ENCODE measurements at regions not wholly inside any gene's neighbourhood (a gene's known extent, or its start where the extent isn't known, plus 50 kb on each side); places are given as distances from the start of the nearest gene placed in this dataset.

DNA sequence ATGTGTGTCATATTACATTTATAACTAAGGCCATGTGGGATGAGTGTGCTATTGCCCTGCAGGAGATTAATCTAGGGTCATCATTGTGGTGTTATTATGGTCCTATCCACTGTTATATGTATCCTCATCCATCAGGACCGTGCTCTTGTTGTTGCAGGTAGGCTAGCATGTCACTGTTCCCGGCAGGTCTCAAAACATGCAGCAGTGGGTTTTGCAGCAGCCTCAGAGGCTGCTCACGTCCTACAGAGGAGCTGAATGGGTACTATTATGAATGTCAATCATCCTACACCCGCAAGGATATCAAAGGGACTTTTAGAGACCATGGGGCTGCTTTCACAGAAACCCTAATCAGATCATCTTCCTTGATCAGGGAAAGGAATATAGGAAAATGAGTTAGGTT, 318.2 kb downstream of the SAMD5 start:
- no peak for DNase-seq

DNA sequence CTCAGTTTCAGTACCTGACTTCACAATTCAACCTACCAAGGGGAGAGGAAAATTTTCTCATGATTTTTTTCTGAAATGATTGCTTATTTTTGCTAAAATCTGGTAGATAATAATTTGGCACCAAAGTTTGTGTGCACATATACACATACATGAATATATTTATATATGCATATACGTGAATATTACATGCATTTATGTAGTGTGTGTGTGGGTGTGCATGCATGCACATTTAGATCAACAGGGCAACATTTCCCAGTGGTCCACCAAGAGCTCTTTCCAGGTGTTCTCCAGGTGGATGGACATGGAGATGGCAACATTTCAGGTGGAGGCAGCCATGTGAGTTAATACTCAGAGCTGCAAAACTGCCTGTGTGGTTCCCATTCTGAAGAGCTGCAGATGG, 320.9 kb downstream of the SAMD5 start:
- DNase-seq: no peak

DNA sequence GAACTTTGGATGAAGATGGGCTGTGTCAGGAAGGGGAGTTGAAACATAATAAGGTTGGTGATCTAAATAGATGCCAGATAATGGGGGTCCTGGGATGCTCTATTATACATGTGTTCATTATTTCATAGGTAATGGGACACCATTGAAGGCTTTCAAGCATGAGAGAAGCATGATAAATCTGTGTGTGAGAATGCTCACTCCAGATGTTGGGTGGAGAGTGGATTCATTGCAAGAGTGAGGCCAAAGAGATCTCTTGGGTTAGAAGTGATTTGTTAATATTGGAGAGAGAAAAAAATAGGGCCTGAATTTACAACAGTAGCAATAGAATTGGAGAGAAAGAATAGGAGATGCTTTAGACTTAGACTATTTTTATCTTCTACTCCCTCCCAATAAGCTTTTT, 321.3 kb downstream of the SAMD5 start:
- no peak for DNase-seq

DNA sequence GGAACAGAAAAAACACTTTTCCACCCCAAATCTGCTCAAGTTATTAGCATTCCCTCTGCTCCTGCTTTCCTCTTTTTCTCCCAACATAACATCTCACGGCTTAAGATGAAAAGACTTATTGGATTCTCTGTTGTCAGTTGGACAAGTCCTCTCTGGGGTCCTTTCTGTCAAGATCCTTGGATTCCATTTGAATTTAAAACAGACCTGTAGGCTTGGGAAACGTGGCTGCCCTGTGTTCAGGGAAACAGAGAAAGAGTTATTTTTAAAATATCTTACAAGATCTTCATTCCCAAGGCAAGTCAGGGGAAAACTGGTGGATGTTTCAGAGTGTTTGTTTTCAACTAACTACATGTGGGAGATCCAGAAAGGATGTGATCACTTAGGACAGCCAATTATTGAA, 322.9 kb downstream of the SAMD5 start:
- DNase-seq: no peak

DNA sequence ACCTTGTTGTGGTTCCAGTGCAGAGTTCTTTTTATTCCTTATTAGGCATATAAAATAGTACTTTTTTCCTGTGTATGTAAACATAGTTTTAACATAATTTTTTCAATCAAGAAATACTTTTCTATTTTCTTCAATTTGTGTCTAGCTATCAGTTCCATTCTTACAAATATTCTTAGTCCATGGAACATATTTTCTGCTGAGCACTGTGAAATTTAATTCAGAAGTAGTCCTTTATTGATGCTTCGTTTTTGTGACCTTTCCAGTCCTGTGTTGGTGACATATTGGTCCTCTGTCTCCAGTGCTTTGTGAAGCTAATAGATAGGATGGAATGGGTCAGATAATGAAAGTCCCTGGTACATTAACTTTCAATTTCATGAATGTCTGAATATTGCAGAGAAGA, 325.1 kb downstream of the SAMD5 start:
- DNase-seq: no peak

DNA sequence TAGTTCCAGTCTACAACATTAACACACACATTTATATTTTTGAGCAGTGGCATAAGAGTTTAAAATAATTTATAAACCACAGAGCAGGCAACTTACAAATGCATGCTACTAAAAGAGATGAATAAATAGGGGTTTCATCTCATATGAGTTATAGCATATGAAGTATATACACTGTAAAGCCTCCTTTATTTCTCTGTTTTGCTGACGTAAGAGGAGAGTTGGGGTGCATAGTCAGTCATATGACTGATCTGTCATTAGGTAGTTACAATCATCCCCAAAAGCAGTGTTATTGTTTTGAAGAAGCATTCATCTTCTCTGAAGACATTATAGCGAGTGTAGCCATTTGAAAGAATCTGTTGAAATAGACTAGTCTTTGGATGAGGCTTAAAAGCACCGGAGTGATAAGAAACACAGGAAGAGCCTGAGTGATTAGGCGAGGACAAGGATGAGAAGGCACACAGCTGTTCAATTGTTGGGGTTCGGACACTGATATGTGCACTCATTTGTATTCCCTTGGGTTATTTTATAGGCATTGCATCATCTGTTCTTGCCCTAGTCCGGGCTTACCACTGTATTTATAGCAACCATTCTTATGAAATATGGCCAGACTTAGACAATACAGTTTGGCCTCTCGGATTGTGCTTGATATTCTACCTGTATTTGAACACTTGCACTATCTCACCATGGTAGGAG, 325.7 kb downstream of the SAMD5 start:
- no peak for DNase-seq

DNA sequence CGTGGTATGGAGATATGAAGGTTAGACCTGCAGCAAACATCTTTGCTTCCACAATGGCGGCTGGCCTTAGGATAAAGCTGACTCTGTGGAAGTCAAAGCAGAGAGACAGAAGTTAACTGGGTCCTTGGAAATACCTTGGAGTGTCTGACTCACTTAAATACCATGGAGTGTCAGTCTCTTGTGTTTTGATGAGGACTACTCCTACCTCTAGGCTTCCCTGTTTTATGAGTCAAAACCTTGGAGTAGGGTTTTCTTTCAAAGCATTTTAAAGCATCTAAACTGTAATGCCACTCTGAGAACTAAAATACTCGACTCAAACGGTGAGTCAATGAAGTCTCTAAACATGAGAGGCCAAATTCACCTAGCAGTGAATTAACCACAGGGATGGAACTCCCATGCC, 329.1 kb downstream of the SAMD5 start:
- DNase-seq: no peak

DNA sequence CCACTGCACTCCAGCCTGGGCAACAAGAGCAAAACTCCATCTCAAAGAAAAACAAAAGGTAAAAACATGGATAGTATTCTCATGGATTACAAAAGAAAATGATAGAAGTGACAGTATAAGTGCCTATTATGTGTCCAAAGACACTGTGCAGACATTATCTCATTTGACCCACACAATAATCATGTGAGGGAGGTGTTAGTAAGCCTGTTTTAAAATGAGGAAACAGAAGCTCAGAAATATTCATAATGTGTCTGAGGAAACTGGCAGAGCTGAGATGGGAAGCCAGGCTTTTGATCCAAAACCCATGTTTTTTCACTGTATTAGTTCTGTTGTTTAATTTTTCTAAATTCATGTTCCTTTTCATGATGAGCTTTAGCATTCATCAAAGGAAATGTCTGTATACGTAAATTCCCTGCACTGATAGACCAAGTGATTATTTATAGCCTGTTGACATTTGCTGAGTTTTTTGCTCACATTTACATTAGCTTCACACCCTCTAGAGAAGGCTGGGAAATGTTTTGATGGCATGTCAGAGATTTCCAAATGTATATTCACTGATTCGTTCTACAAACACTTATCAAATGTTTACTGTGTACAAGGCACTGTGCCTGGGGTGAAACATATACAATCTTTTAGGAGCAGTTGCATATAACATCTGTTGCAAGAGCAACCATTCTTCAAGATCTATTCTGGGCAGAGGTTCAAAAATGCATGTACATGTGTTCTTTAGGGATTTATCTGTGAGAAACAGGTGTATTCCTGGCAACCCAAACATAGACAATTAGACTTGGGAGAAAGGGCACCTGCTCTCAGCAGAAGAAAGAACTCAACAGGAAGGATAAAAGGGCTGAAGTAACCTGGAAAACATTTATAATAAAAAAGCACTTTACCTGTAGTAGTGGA, 331.5 kb downstream of the SAMD5 start:
- no peak for DNase-seq

DNA sequence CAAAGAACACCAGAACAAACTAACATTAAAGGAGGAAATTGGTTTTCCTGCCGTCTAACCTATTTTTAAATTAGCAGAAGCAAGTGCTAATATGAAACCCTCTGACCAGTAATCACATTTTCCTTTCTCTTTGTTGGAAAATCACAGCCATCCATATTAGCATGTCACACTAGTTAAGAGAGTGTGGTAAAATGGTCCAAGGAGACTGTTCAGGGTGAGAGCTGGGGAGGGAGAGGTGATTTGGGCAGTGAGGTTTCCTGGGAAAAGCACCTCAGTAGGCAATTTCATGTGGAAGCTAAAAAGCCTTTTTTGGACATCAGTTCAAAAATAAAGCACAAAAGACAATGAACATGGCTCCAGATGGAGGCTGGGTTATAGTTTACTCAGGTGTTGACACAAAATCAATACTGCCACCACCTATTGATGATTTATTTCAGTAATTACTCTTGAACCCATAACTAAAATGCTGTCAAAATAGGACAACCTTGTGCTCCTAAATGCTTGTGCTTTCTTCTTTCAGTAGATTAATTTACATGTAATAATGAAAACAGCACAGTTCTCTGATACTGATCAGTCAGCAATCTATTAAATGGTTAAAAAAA, 333.2 kb downstream of the SAMD5 start:
- DNase-seq: no peak

DNA sequence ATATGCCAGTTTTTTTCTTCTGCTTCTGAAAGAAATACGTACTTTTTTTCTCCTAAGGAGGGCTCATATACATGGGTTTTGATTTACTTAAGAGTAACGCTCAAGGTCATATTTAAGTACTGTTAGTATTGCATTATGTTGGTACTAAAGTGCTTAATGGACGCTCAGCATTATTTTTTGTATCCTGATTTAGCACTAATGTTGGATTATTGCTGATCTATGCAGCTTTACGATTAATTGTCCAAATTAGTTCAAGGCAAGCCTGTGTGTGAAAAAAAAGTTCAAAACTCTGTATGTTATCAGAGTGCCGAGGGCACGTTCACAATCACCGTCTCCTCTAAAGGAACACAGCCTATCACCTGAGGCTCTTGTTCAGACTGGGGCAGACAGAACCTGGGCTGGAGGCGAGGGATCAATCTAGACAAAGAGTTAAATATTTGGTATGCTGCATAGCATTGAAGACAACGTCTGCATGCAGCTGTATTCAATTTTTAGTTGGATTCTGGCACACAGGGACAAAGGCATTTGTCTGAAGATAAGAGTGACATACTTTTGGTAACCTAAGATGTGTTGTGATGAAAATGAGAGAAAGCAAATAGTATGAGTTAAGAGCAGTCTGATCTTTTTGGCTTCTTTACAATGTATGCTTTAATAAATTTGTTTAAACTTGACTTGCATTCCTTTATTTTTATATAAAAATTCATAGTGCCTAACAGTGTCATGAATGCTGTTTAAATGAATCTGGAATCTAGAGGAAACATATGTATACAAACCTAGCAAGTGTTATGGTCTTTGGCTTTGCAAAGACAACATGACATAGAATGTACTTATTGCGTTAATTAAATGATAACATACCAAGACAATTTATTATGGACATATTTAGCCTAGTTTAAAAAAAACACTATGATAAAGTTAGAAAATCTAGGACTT, 341.2 kb downstream of the SAMD5 start:
- DNase-seq: no peak

DNA sequence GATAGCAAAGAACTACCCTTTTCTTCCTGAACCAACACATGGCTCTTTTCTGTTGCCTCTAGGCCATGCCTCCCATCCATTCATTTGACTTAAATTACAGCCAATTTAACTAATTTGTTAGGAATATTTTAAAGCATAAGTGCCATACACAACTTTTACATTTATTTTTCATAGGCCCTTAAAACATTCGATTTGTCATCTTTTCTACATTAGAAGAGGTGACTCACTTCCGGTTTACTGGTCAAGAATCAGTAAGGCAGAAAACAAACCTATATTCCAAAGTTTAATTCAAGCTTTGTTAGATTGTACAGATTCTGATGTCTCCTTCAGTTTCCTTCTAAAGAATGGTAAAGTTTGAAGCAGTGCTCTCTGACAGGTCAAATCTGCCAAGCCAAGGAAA, 344.3 kb downstream of the SAMD5 start:
- DNase-seq: no peak

DNA sequence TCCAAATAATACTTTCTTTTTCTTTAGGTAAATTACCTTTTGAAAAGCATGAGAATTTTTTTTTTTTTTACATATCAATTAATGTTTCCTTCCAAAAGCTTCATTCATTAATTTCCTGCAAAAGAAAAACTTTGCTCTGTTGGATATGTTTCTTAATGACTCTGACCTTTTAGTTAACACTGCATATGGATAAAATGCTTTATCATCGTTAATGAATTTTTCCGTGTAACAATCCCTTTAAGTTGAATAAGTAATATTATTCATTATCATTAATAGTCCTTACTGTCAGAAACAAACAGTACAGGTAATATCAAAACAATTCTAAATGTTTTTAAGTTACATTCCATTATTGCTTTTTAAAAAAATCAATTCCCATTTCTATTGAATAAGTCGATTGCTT, 345.1 kb downstream of the SAMD5 start:
- DNase-seq: no peak

DNA sequence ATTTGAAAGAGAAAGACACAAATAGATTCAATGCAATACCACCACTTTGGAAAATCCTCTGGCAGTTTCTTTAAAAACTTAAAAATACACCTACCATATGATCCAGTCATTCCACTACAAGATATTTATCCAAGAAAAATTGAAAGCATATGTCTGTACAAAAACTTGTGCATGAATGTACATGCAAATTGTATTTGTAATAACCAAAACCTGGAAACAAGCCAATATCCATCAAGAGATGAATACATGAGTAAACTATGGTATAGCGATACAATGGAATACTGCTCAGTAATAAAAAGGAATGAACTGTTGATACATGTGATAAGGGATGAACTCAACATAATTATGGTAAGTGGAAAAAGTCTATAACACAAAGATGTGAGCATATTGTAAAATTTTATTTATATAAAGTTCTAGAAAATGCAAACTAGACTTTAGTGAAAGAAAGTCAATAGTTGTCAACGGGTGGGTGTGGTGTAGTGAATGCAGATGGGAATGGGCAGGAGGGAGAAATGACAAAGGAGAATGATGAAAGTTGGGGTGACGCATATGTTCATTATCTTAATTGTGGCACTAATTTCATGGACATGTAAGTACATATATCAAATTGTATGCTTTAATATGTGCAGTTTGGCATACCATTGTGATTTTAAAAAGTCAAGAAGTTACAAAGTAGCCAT, 347.5 kb downstream of the SAMD5 start:
- DNase-seq: no peak

DNA sequence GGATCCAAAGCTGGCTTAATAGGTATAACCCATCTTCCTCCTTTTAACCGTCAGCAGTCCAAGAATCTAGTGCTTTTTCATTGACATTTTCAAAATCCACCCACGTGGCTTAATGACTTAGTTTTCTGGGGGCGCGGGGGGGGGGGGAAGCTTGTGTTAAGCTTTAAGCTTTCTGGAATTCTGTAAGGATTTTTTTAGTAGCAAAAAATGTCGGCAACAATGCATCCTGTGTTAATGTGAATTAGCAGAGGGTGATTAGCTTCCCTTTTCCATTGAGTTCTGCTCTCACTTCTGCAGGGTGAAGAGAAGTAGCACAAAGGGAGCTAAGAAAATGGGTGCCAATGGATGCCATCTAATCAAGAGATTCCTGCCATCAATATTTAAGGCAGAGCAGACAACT, 348.2 kb downstream of the SAMD5 start:
- DNase-seq: no peak

DNA sequence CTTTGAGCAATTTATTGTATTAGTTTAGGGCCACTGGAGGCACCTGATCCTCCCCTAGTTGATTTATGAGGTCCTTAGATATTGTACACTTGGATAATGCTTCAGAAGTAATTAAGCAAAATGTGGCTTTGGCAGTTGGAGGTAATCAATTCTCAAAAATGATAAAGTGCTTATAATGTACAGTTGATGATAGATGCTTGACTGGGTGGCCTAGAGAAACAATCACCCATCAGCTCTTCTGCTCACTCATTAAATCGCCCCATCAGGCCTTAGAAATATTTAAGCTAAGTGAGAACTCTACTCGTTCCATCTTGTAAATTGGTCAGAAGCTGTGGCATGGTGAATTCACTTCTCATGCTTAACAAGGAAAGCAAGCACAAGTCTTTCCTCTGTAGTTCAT, 349.9 kb downstream of the SAMD5 start:
- no peak for DNase-seq

DNA sequence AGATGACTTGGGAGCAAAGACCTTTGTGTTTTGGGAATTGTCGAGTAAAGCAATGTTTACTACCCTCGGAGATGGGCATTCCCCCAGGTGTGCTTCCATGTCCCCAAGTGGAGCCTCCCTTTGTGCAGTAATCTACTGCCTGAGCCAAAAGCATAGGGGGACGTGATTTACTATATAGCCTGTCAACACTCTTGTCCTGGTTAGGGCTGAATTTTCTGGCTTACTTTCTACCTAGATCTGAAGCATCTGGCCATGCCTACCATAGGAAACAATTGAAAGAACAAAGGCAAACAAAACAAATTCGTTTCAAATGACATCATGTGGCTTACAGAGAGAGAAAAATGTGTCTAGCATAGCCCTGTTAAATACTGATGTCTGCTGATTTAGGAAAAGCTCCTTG, 350.6 kb downstream of the SAMD5 start:
- DNase-seq: no peak

DNA sequence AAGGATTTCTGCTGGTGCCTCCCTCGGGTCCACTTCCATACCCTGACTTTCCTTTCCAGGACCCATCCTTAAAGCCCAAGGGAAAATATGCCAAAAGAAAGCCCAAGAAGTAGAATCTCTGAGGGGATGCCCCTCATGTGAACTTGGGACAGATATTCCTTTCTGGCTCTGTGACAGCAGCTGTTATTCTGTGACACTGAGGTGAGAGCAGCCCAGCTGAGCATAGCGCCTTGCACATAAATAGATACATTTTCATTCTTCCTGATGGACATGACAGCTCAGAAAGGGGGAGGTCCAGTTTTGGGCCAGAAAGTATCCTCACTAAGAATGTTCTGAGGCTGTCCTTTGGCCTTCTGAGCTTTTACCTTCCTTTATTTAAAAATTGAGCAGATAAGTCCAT, 353.2 kb downstream of the SAMD5 start:
- DNase-seq: no peak

DNA sequence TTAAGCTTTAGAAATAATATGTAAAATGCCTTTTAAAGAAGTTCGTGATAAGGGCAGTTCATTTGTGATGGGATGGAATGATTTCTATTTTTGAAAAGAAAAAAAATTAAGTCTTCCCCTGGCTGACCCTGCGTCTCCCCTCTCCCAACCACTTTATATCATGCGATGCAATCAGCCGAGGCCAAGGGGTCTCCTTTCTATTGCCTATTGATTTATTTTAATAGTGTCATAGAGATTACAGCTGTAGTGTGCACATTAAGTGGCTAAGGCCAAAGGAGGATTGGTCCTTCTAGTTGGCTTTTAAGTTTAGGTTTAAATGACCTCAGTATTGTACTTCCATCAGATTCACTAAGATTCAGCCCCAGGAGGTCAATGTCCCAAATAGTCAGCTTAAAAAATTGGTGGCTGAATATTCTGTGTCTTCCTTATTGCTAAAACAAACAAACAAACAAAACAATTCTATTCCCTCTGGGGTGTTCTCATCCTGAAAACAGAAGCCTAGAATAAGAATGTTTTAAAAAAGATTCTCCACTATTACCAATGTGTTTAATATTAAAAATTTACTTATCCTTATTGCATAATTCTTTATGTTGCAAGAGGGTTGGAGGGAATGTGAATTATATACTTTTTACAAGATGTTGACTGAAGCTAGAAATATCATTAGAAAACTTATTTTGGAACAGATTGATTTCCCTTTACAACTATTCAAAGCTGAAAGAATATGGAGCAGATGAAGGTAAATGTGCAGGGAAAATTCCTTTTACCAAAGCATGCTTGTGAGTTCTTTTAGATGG, 359.1 kb downstream of the SAMD5 start:
- DNase-seq: no peak

DNA sequence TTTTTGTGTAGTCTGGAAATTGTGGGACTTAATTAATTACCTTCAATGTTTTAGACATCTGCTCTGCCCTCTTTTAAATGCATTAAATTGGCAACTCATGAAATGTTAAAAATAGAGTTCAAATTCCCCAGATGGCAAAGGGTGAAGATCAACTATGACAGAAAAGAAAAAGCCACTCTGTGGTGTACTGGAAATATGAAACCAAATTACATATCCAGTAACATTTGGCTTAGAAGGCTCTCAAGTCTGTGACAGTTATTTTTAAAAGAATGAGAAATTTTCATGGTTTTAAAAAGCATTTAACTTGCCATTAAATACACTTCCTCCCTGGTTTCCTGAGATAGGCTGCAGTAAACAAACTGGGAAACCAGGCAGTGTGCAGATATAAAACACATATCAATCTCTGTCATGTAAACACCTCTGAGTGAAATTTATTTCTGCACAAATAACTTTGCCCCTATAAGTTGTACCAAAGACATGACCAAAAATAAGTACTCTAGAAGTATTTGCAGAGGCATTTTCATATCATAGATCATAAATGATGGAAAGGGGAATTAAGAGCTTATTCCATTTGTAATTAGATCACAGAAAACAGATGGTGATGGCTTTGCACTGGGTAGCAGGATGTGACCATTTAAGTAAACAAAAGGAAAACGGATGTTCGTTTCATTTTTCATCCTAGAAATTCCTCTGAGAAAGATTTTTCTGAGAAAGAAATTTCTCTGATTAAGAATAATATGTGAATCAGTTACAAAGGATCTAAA, 360.1 kb downstream of the SAMD5 start:
- no peak for DNase-seq

DNA sequence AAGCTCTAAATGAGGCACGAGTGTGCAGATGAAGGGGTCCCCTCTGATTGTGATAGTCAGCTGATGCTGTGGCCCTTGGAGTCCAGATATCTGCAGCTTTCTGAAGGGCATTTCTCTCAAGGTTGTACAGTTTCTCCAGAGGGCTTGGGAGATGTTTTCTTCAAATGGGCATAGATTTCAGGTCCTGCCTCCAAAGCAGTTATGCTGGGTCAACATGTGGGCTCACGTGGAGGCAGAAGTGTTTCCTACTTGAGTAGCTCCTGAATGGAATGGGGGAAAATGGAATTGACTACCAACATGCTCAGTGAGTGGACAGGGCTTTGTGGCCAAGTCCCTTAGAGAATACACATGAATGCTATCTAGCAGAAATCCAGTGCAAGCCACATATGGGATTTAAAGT, 360.7 kb downstream of the SAMD5 start:
- no peak for DNase-seq

DNA sequence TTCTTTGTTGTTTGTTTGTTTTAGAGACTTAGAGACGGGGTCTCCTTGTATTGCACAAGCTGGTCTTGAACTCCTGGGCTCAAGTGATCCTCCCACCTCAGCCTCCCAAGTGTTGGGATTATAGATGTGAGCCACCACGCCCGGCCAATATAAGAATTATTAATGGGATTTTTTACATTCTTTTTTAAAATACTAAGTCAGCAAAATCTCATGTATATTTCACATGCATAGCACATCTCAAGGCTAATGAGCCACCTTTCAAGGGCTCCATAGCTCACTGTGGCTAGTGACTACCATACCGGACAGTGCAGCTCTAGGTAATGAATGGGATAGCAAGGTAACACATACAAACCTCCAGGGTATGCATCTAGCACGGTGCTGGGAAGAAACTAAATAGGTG, 361.4 kb downstream of the SAMD5 start:
- no peak for DNase-seq
